SK-N-SH (cell line): ENCODE measurements at regions not wholly inside any gene's neighbourhood (a gene's known extent, or its start where the extent isn't known, plus 50 kb on each side); places are given as distances from the start of the nearest gene placed in this dataset.

Source experiments
- CTCF ChIA-PET: fragments of 300-600, 350-600 bp; formaldehyde crosslinking; extraction: SDS; loops from one replicate; lab custom pipeline; 2021; lab: Yijun Ruan, JAX
- POLR2A ChIA-PET: fragments of 350-600 bp; sonication (Branson Sonifier 250); formaldehyde crosslinking; extraction: SDS; loops from one replicate; lab custom pipeline; 2020; ENCODE audit warnings: antibody characterized with exemption, inconsistent platforms; lab: Yijun Ruan, JAX
- DNase-seq: peaks from one replicate; pipeline ENCODE4 v3.0.0; 2012
- H2AFZ ChIP-seq: fragments of 200-600 bp; sonication (generic); 2 replicates; pipeline ENCODE4 v1.8.1; 2016; ENCODE audit warnings: antibody characterized with exemption, mild to moderate bottlenecking, low read depth
- H3F3A ChIP-seq: fragments of 200-600 bp; sonication (generic); replicated peaks from 2 replicates; pipeline ENCODE3; 2016; ENCODE audit warnings: antibody characterized with exemption, mild to moderate bottlenecking; ENCODE audit not compliant: insufficient read depth
- H3K27ac ChIP-seq, 2 experiments: fragments of 200-500 bp in 1 of 2; fragments of 200-600 bp in 1 of 2; sonication (Bioruptor generic) in 1 of 2; sonication (generic), shearing (Covaris generic) in 1 of 2; 2 replicates each; pipeline versions ENCODE4 v1.5.1 to v1.6.1; 2014 to 2016; ENCODE audit warnings: low read depth in 2 of 2, inconsistent platforms in 1 of 2, low read length in 1 of 2, mild to moderate bottlenecking in 1 of 2, mixed read lengths in 1 of 2
- H3K27me3 ChIP-seq: fragments of 200-600 bp; sonication (generic), shearing (Covaris generic); 2 replicates; pipeline ENCODE4 v1.6.1; 2016; ENCODE audit warnings: mixed run types; ENCODE audit not compliant: insufficient read depth
- H3K36me3 ChIP-seq, 2 experiments: fragments of 200-500 bp in 1 of 2; fragments of 200-600 bp in 1 of 2; sonication (Bioruptor generic) in 1 of 2; sonication (generic) in 1 of 2; replicated peaks in 1 of 2; 2 replicates each; pipeline versions ENCODE3 to v1.5.1; 2014 to 2016; ENCODE audit warnings: low read length in 1 of 2, mild to moderate bottlenecking in 1 of 2; ENCODE audit not compliant: insufficient read depth in 2 of 2, control insufficient read depth in 1 of 2
- H3K4me1 ChIP-seq, 2 experiments: fragments of 200-500 bp in 1 of 2; fragments of 200-600 bp in 1 of 2; sonication (Bioruptor generic) in 1 of 2; sonication (generic), shearing (Covaris generic) in 1 of 2; 2 replicates each; pipeline versions ENCODE4 v1.5.1 to v1.6.1; 2014 to 2016; ENCODE audit warnings: low read depth in 1 of 2, low read length in 1 of 2, mixed run types in 1 of 2; ENCODE audit not compliant: insufficient read depth in 2 of 2, control insufficient read depth in 1 of 2
- H3K4me2 ChIP-seq: fragments of 200-600 bp; sonication (generic), shearing (Covaris generic); 2 replicates; pipeline ENCODE4 v1.6.1; 2017; ENCODE audit warnings: mixed run types
- H3K4me3 ChIP-seq, 2 experiments: fragments of 200-500 bp in 1 of 2; fragments of 200-600 bp in 1 of 2; sonication (Bioruptor generic) in 1 of 2; sonication (generic), shearing (Covaris generic) in 1 of 2; 2 replicates each; pipeline versions ENCODE4 v1.5.1 to v1.8.1; 2014 to 2016; ENCODE audit warnings: low read depth in 2 of 2, inconsistent platforms in 1 of 2, low read length in 1 of 2, mild to moderate bottlenecking in 1 of 2, mixed read lengths in 1 of 2, moderate library complexity in 1 of 2
- H3K79me2 ChIP-seq: fragments of 200-600 bp; sonication (generic); 2 replicates; pipeline ENCODE4 v1.8.1; 2017; ENCODE audit warnings: mild to moderate bottlenecking; ENCODE audit not compliant: insufficient read depth
- H3K9ac ChIP-seq: fragments of 200-600 bp; sonication (generic); 2 replicates; pipeline ENCODE4 v1.6.1; 2017; ENCODE audit warnings: mixed run types
- H3K9me2 ChIP-seq: fragments of 200-600 bp; sonication (generic); 2 replicates; pipeline ENCODE4 v1.6.1; 2017; ENCODE audit warnings: mixed run types
- H3K9me3 ChIP-seq: fragments of 200-600 bp; sonication (generic); 2 replicates; pipeline ENCODE4 v1.6.1; 2017; ENCODE audit warnings: mixed run types, mild to moderate bottlenecking, moderate library complexity
- H4K20me1 ChIP-seq: fragments of 200-600 bp; sonication (generic); 2 replicates; pipeline ENCODE4 v1.6.1; 2017; ENCODE audit warnings: mild to moderate bottlenecking, mixed run types; ENCODE audit not compliant: insufficient read depth
- CHD2 ChIP-seq: fragments of 150-350 bp; IDR thresholded peaks from 2 replicates; pipeline ENCODE4 v1.6.1; 2018; ENCODE audit warnings: low read length; ENCODE audit not compliant: partially characterized antibody
- ELF1 ChIP-seq: IDR thresholded peaks from 2 replicates; pipeline ENCODE4 v1.4.0; 2012
- EZH2phosphoT487 ChIP-seq: fragments of 200-600 bp; sonication (generic); IDR thresholded peaks from 2 replicates; pipeline ENCODE4 v1.6.1; 2017; ENCODE audit warnings: low read depth, mixed run types, mild to moderate bottlenecking, antibody characterized with exemption, moderate library complexity, borderline replicate concordance
- FOXJ3 ChIP-seq: sonication (generic); formaldehyde crosslinking; IDR thresholded peaks from 2 replicates; pipeline ENCODE4 v1.5.1; 2020; ENCODE audit warnings: mild to moderate bottlenecking, missing genetic modification reagents
- FOXM1 ChIP-seq: IDR thresholded peaks from 2 replicates; pipeline ENCODE4 v1.4.0; 2012; ENCODE audit warnings: low read depth, mild to moderate bottlenecking
- GABPA ChIP-seq: IDR thresholded peaks from 2 replicates; pipeline ENCODE4 v1.4.0; 2012; ENCODE audit warnings: low read depth, mild to moderate bottlenecking
- MEF2A ChIP-seq: IDR thresholded peaks from 2 replicates; pipeline ENCODE4 v1.4.0; 2012; ENCODE audit warnings: low read depth, borderline replicate concordance
- MXI1 ChIP-seq: IDR thresholded peaks from 2 replicates; pipeline ENCODE4 v1.6.1; 2012; ENCODE audit warnings: mild to moderate bottlenecking, low read depth, low read length, improper control_type of control experiment
- PBX3 ChIP-seq: IDR thresholded peaks from 2 replicates; pipeline ENCODE4; 2012
- POLR2AphosphoS5 ChIP-seq: IDR thresholded peaks from 2 replicates; pipeline ENCODE4 v1.6.1; 2012; ENCODE audit warnings: low read depth, low read length
- RCOR1 ChIP-seq: fragments of 150-350 bp; IDR thresholded peaks from 2 replicates; pipeline ENCODE4 v1.6.1; 2017; ENCODE audit warnings: antibody characterized with exemption, low read length
- REST ChIP-seq: IDR thresholded peaks from 2 replicates; pipeline ENCODE4 v1.6.1; 2012; ENCODE audit warnings: mild to moderate bottlenecking, low read depth, low read length, moderate library complexity
- RXRA ChIP-seq: IDR thresholded peaks from 2 replicates; pipeline ENCODE4 v1.4.0; 2012; ENCODE audit warnings: low read depth, mild to moderate bottlenecking, borderline replicate concordance
- SIN3A ChIP-seq: IDR thresholded peaks from 2 replicates; pipeline ENCODE4 v1.6.1; 2012; ENCODE audit warnings: low read depth, mild to moderate bottlenecking, low read length, moderate library complexity, borderline replicate concordance
- TAF1 ChIP-seq: IDR thresholded peaks from 2 replicates; pipeline ENCODE4 v1.6.1; 2012; ENCODE audit warnings: low read depth, mild to moderate bottlenecking, low read length, moderate library complexity, borderline replicate concordance
- TCF12 ChIP-seq: IDR thresholded peaks from 2 replicates; pipeline ENCODE4 v1.4.0; 2012
- USF1 ChIP-seq: IDR thresholded peaks from 2 replicates; pipeline ENCODE4 v1.4.0; 2012; ENCODE audit warnings: low read depth, borderline replicate concordance
- USF2 ChIP-seq: fragments of 150-350 bp; IDR thresholded peaks from 2 replicates; pipeline ENCODE4 v1.6.1; 2017; ENCODE audit warnings: antibody characterized with exemption, low read length, low read depth, borderline replicate concordance
- WGBS: methylation state at CpG from one replicate; pipeline ENCODE4 v1.1.6; 2017; ENCODE audit warnings: low lambda C conversion rate; 5-methylcytosine and 5-hydroxymethylcytosine counted together

GRCh38 chr11:36874291-36874690 lies 276.3 kb upstream of the RAG2 start:
- no peak overlapping the region for H2AFZ ChIP-seq
- CTCF ChIA-PET = no interaction called here
- TF ChIP-seq USF2 (no peak), RXRA (no peak), EZH2phosphoT487 (no peak), ELF1 (no peak), REST (no peak), TAF1 (no peak), FOXM1 (no peak), SIN3A (no peak), MXI1 (no peak), USF1 (no peak)
- TF ChIP-seq, all 33 proteins: peak for 0
- Histone ChIP-seq H3K9me2 (no peaks in the 10 kb centered on the region), H4K20me1 (no peaks in the 10 kb centered on the region), H3K27ac (no peak overlapping the region), H3K27me3 (no peaks in the 10 kb centered on the region), H3F3A (no peaks in the 10 kb centered on the region), H3K4me3 (no peak overlapping the region), H3K4me1 (peaks cover 0 to 8% of the 10 kb centered on the region in 2 experiments; a peak in 1 of 4 replicates), H3K9ac (no peak overlapping the region), H3K36me3 (no peaks in the 10 kb centered on the region), H3K4me2 (no peak overlapping the region), H3K9me3 (no peaks in the 10 kb centered on the region), H3K79me2 (no peaks in the 10 kb centered on the region)
- no peak for DNase-seq
- WGBS = 38% methylated on average over 4 of the region's 4 CpGs
- POLR2A ChIA-PET = no interaction called here

GRCh38 chr11:36870361-36870760 lies 272.3 kb upstream of the RAG2 start:
- Histone ChIP-seq H3K36me3 (no peaks in the 10 kb centered on the region), H3K9me2 (no peaks in the 10 kb centered on the region), H3K79me2 (no peaks in the 10 kb centered on the region), H3F3A (no peaks in the 10 kb centered on the region), H4K20me1 (no peaks in the 10 kb centered on the region), H3K9me3 (no peaks in the 10 kb centered on the region), H3K4me3 (no peak overlapping the region), H3K27me3 (no peaks in the 10 kb centered on the region), H3K9ac (no peak overlapping the region), H3K4me1 (peaks cover 0 to 8% of the 10 kb centered on the region in 2 experiments; a peak in 1 of 4 replicates), H3K27ac (no peak overlapping the region), H3K4me2 (no peak overlapping the region), H2AFZ (no peak overlapping the region)
- POLR2A ChIA-PET = no interaction called here
- no peak for TF ChIP-seq USF2
- no peak for TF ChIP-seq MEF2A
- TF ChIP-seq GABPA = no peak
- no peak for TF ChIP-seq ELF1
- no peak for TF ChIP-seq TCF12
- no peak for TF ChIP-seq RCOR1
- no peak for TF ChIP-seq FOXJ3
- TF ChIP-seq PBX3 = no peak
- TF ChIP-seq POLR2AphosphoS5 = no peak
- no peak for TF ChIP-seq CHD2
- DNase-seq = no peak
- CTCF ChIA-PET = no interaction called here
- 20% methylated on average over 3 of the region's 3 CpGs for WGBS
